Prostate gland (tissue), 2 donors: ENCODE measurements at regions not wholly inside any gene's neighbourhood (a gene's known extent, or its start where the extent isn't known, plus 50 kb on each side); places are given as distances from the start of the nearest gene placed in this dataset.
A peak's percentile ranks its signal among the peaks of the same experiment; 100 is the strongest.

ENCODE experiments used
- CTCF ChIP-seq, 4 experiments: fragments of 200-600 bp in 2 of 4; fragments of 450-650 bp in 2 of 4; sonication (generic) in 2 of 4; IDR thresholded peaks; 1 replicate in 3 of 4; 2 replicates in 1 of 4; pipeline ENCODE4 v1.5.1; 2016 to 2019; ENCODE audit warnings: antibody characterized with exemption in 4 of 4, mild to moderate bottlenecking in 2 of 4, moderate library complexity in 2 of 4
- POLR2AphosphoS5 ChIP-seq: sonication (generic); formaldehyde crosslinking; IDR thresholded peaks from one replicate; pipeline ENCODE4 v1.6.1; 2017; ENCODE audit warnings: antibody characterized with exemption

- TF ChIP-seq POLR2AphosphoS5: peak; percentile 12
- no peak for TF ChIP-seq CTCF (IDR thresholded peaks at IDR 0.05)
These were observed 550.4 kb downstream of the TOX3 start for GRCh38 chr16:51996516-51996915.
